ENCODE measurements at regions not wholly inside any gene's neighbourhood (a gene's known extent, or its start where the extent isn't known, plus 50 kb on each side); places are given as distances from the start of the nearest gene placed in this dataset.

DNA sequence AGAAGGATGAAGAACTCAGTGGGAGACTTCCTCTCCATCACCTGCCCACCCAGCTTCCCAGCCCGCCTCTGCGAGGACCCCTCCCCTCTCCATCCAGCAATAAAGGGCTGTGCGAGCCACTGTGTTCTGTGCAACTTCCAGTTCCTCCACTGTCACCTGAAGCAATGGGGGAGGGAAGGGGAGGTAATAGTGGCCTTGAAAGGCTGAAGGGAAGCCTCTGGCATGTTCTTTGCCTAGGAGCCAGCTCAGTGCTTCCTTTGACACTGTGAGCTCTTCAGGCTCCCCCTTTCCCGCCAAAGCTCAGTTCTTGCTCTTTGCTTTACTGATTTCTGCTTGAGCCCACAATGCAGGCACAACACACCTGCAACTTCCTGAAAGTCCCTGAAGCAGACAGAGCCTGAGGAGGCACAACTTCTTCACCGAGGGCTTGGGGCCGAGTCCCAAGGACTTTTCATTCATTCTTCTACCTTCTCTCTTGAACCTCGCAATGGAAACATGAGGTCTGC is 73.2 kb upstream of the DOCK9 start:
- TF ChIP-seq, protein P1, sequence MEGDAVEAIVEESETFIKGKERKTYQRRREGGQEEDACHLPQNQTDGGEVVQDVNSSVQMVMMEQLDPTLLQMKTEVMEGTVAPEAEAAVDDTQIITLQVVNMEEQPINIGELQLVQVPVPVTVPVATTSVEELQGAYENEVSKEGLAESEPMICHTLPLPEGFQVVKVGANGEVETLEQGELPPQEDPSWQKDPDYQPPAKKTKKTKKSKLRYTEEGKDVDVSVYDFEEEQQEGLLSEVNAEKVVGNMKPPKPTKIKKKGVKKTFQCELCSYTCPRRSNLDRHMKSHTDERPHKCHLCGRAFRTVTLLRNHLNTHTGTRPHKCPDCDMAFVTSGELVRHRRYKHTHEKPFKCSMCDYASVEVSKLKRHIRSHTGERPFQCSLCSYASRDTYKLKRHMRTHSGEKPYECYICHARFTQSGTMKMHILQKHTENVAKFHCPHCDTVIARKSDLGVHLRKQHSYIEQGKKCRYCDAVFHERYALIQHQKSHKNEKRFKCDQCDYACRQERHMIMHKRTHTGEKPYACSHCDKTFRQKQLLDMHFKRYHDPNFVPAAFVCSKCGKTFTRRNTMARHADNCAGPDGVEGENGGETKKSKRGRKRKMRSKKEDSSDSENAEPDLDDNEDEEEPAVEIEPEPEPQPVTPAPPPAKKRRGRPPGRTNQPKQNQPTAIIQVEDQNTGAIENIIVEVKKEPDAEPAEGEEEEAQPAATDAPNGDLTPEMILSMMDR (conservative IDR thresholded peaks at IDR 0.05 in 1 of 2, IDR thresholded peaks at IDR 0.05 in 1 of 2; ENCODE audit: low read depth in 1 of 2, low read length in 2 of 2): no peak
- TF ChIP-seq EZH2 (IDR thresholded peaks at IDR 0.05; ENCODE audit: low read length, missing control alignments): no peak

Measured in fibroblast of lung (primary cell).